Left lung (tissue), 4 donors: ENCODE measurements at regions not wholly inside any gene's neighbourhood (a gene's known extent, or its start where the extent isn't known, plus 50 kb on each side); places are given as distances from the start of the nearest gene placed in this dataset.

Experiments
- ATAC-seq: fragments of 200-7000 bp; cut with Tn5 transposase; one replicate; pipeline ENCODE4 v1.9.1; 2020; ENCODE audit warnings: moderate library complexity
- DNase-seq, 4 donors: peaks; one replicate each; pipeline ENCODE4 v3.0.0-alpha.2; 2013 to 2020
- H3K27ac ChIP-seq, 2 donors: fragments of 200-600 bp; sonication (generic) in 1 of 2; one replicate each; pipeline versions ENCODE4 v1.5.0 to v1.8.0; 2020 to 2021
- H3K27me3 ChIP-seq, 2 donors: fragments of 200-600 bp; sonication (generic) in 1 of 2; one replicate each; pipeline versions ENCODE4 v1.5.0 to v1.8.0; 2020 to 2021
- H3K36me3 ChIP-seq, 2 donors: fragments of 200-600 bp; sonication (generic) in 1 of 2; one replicate each; pipeline versions ENCODE4 v1.5.0 to v1.8.0; 2020 to 2021
- H3K4me1 ChIP-seq, 2 donors: fragments of 200-600 bp; one replicate each; pipeline ENCODE4 v1.8.0; 2021
- H3K4me3 ChIP-seq, 2 donors: fragments of 200-600 bp; sonication (generic) in 1 of 2; one replicate each; pipeline versions ENCODE4 v1.5.0 to v1.8.0; 2020 to 2021; ENCODE audit warnings: mild to moderate bottlenecking in 1 of 2
- H3K9me3 ChIP-seq, 2 donors: fragments of 200-600 bp; sonication (generic) in 1 of 2; one replicate each; pipeline versions ENCODE4 v1.5.0 to v1.8.0; 2020 to 2021
- CTCF ChIP-seq, 2 donors: fragments of 200-600 bp; sonication (generic) in 1 of 2; IDR thresholded peaks; one replicate each; pipeline versions ENCODE4 v1.5.0 to v1.8.0; 2021; ENCODE audit warnings: antibody characterized with exemption in 2 of 2
- intact Hi-C, 2 donors: fragments of 100-400 bp; cut with DNase I; formaldehyde crosslinking; loops; one replicate each; pipeline versions ENCODE4 v1.11.2 to v1.14.2; 2022
- donor health status: DM: no; HTN: yes; CAD: no.
- donor health status: DM: no; HTN: no; CAD: no.

DNA sequence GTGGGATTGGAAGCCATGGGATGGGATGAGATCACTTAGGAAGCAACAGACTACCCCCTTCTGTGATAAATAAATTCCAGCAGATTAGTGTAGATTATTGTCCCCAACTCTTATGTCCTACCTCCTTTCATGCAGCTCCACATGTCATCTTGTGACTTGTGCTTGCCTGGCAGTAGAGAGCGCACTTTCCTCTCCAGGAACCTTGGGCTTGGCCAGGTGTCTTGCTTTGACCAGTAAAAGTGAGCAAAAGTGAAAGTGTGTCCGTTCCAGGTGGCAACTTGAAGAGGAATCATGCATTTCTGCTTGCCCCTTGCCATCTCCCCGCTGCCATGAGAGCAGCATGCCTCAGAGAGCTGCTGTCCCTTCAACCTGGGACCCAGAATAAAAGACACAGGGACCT is 122.9 kb upstream of the ERG start:
- H3K4me1 ChIP-seq: no peaks in the 10 kb centered on the region
- DNase-seq (no peak), ATAC-seq (no peak)
- TF ChIP-seq CTCF (IDR thresholded peaks at IDR 0.05): no peak
- H3K36me3 ChIP-seq: no peaks in the 10 kb centered on the region
- no peak overlapping the region for H3K4me3 ChIP-seq
- intact Hi-C loops: no loop called here
- H3K9me3 ChIP-seq: no peaks in the 10 kb centered on the region
- H3K27ac ChIP-seq: no peak overlapping the region
- no peaks in the 10 kb centered on the region for H3K27me3 ChIP-seq

DNA sequence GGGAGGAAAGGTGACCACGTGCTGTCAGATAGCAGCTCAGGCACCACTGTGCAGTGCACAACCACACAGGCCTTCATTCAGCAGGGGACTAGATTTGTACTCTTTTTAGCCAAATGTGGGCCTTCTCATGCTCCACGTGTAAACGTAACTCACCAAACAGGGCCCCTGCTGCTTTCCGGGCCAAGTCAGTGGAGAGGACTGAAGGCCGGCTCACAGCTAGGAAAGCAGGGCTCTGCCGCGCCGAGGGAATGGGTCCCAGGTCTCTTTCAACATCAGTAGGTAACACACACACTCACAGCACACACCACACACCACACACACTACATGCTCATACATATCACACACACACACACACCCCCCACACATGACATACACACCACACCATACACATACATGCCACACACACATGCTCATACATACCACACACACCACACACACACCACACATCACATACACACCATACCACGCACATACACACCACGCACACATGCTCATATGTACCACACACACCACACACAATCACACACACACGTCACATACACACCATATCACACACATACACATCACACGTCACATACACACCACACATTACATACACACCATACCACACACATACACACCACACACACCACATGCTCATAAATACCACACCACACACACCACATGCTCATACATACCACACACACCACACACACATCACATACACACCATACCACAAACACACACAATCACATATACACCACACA is 124.0 kb upstream of the ERG start:
- Histone ChIP-seq H3K27me3 (no peaks in the 10 kb centered on the region), H3K9me3 (no peaks in the 10 kb centered on the region), H3K36me3 (no peaks in the 10 kb centered on the region), H3K27ac (no peak overlapping the region), H3K4me3 (no peak overlapping the region), H3K4me1 (no peaks in the 10 kb centered on the region)
- ATAC-seq: no peak
- no peak for TF ChIP-seq CTCF (IDR thresholded peaks at IDR 0.05)
- intact Hi-C loops: no loop called here
- DNase-seq: no peak

DNA sequence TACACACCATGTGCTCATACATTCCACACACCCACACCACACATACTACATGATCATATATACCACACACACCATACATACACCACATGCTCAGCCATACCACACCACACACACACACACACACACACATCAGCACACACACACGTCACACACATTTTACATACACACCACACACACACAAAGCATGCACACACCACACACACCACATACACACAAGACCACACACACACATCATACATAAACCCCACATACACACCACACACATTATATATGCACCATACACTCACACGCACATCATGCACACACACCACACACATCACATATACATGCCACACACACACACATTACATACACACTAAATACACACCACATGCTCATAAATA is 124.5 kb upstream of the ERG start:
- H3K4me3 ChIP-seq: no peak overlapping the region
- no peak overlapping the region for H3K27ac ChIP-seq
- ATAC-seq (no peak), DNase-seq (no peak)
- H3K27me3 ChIP-seq: no peaks in the 10 kb centered on the region
- H3K4me1 ChIP-seq: no peaks in the 10 kb centered on the region
- H3K9me3 ChIP-seq: no peaks in the 10 kb centered on the region
- no peak for TF ChIP-seq CTCF (IDR thresholded peaks at IDR 0.05)
- intact Hi-C loops: no loop called here
- H3K36me3 ChIP-seq: no peaks in the 10 kb centered on the region

DNA sequence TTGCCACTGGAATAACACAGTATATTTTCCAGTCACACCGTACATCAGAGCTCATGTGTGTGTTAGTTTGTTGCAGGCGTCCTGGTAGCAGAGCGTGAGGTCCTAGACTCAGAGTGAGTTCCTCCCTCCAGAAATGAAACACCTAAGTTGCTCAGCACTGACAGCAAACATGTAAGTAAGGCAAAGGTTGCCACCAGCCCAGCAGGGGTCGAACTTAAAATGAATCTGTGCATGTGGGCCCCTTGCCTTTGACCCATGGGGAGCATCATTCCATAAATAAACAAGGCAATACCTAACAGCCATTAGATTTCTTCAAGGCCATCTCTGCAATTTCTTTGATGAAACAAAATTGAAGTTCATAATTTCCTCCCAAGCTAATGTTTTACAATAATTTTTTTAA is 125.3 kb upstream of the ERG start:
- H3K9me3 ChIP-seq: no peaks in the 10 kb centered on the region
- DNase-seq (no peak), ATAC-seq (no peak)
- no peaks in the 10 kb centered on the region for H3K27me3 ChIP-seq
- H3K36me3 ChIP-seq: no peaks in the 10 kb centered on the region
- H3K4me3 ChIP-seq: no peak overlapping the region
- H3K4me1 ChIP-seq: no peaks in the 10 kb centered on the region
- TF ChIP-seq CTCF (IDR thresholded peaks at IDR 0.05): no peak
- no peak overlapping the region for H3K27ac ChIP-seq
- intact Hi-C loops: no loop called here

GRCh38 chr21:38625000-38625399 is 126.7 kb upstream of the ERG start:
- TF ChIP-seq CTCF (IDR thresholded peaks at IDR 0.05): no peak
- ATAC-seq (no peak), DNase-seq (no peak)
- Histone ChIP-seq H3K36me3 (no peaks in the 10 kb centered on the region), H3K27ac (no peak overlapping the region), H3K4me3 (no peak overlapping the region), H3K4me1 (no peaks in the 10 kb centered on the region), H3K27me3 (no peaks in the 10 kb centered on the region), H3K9me3 (peaks cover 0 to 5% of the 10 kb centered on the region in 2 donors)
- intact Hi-C loops: no loop called here
